CD4-positive, alpha-beta T cell (primary cell): ENCODE measurements at regions not wholly inside any gene's neighbourhood (a gene's known extent, or its start where the extent isn't known, plus 50 kb on each side); places are given as distances from the start of the nearest gene placed in this dataset.

Experiments used
- ATAC-seq: fragments of 200-7000 bp; cut with Tn5 transposase; one replicate; pipeline ENCODE4 v1.10.0; 2022; ENCODE audit warnings: mild to moderate bottlenecking; ENCODE audit not compliant: poor library complexity
- CTCF ChIA-PET: fragments of 350-600 bp; sonication (Branson Sonifier 250); formaldehyde crosslinking; loops from one replicate; lab custom pipeline; 2021; ENCODE audit warnings: antibody characterized with exemption, inconsistent platforms; lab: Charles Lee
- POLR2A ChIA-PET: fragments of 350-600 bp; sonication (Branson Sonifier 250); formaldehyde crosslinking; loops from one replicate; lab custom pipeline; 2021; ENCODE audit warnings: antibody characterized with exemption, inconsistent platforms; lab: Charles Lee
- DNase-seq, 14 experiments: peaks; one replicate each; pipeline ENCODE4 v3.0.0-alpha.2; 2013 to 2020; ENCODE audit warnings: mixed read lengths in 2 of 14
- H3K27ac ChIP-seq, 2 donors: one replicate each; pipeline versions ENCODE4 v1.5.1 to v1.7.0; 2013; ENCODE audit warnings: low read length in 2 of 2, low read depth in 1 of 2, mild to moderate bottlenecking in 1 of 2
- H3K27me3 ChIP-seq, 2 experiments: 1 replicate in 1 of 2; 2 replicates in 1 of 2; pipeline versions ENCODE4 v1.6.1 to v1.7.0; 2013; ENCODE audit warnings: low read length in 2 of 2, control low read depth in 1 of 2, mild to moderate bottlenecking in 1 of 2, moderate library complexity in 1 of 2; ENCODE audit not compliant: insufficient read depth in 2 of 2, control insufficient read depth in 1 of 2
- H3K36me3 ChIP-seq: one replicate; pipeline ENCODE4 v1.6.1; 2013; ENCODE audit warnings: low read length, control low read depth; ENCODE audit not compliant: insufficient read depth
- H3K4me1 ChIP-seq: one replicate; pipeline ENCODE4 v1.6.1; 2013; ENCODE audit warnings: low read length, control low read depth; ENCODE audit not compliant: insufficient read depth
- H3K4me3 ChIP-seq: one replicate; pipeline ENCODE4 v1.5.1; 2013; ENCODE audit warnings: mild to moderate bottlenecking, low read length, moderate library complexity
- H3K9me3 ChIP-seq, 2 experiments: 1 replicate in 1 of 2; 2 replicates in 1 of 2; pipeline versions ENCODE4 v1.6.1 to v1.7.0; 2013; ENCODE audit warnings: low read length in 2 of 2, mild to moderate bottlenecking in 2 of 2, control low read depth in 1 of 2, moderate library complexity in 1 of 2; ENCODE audit not compliant: control insufficient read depth in 1 of 2, insufficient read depth in 1 of 2
- H3K27ac Mint-ChIP-seq: one replicate; pipeline ENCODE4 v1.8.0; 2020; ENCODE audit warnings: mixed read lengths
- H3K27me3 Mint-ChIP-seq: one replicate; pipeline ENCODE4 v1.8.0; 2021; ENCODE audit warnings: mixed read lengths
- H3K36me3 Mint-ChIP-seq: one replicate; pipeline ENCODE4 v1.8.0; 2021; ENCODE audit warnings: low read depth, mixed read lengths
- H3K4me1 Mint-ChIP-seq: one replicate; pipeline ENCODE4 v1.8.0; 2021; ENCODE audit warnings: low read depth, mixed read lengths
- H3K4me3 Mint-ChIP-seq: one replicate; pipeline ENCODE4 v1.8.0; 2020; ENCODE audit warnings: mild to moderate bottlenecking, mixed read lengths
- H3K9me3 Mint-ChIP-seq: one replicate; pipeline ENCODE4 v1.8.0; 2020; ENCODE audit warnings: mixed read lengths
- CTCF ChIP-seq: fragments of 200-600 bp; IDR thresholded peaks from one replicate; pipeline ENCODE4 v1.8.0; 2022; ENCODE audit warnings: antibody characterized with exemption, mild to moderate bottlenecking
- intact Hi-C, 2 experiments: fragments of 100-400 bp; cut with DNase I in 1 of 2; cut with micrococcal nuclease in 1 of 2; formaldehyde crosslinking; loops; one replicate each; pipeline versions ENCODE4 v1.15.1 to v1.9.0; 2023 to 2025; cut with DNase I, micrococcal nuclease

GRCh38 chr1:29597861-29598260 lies 361.5 kb downstream of the PTPRU start:
- Mint-ChIP-seq H3K9me3 (no peaks in the 10 kb centered on the region), H3K4me1 (no peaks in the 10 kb centered on the region), H3K27me3 (peaks cover 33% of the 10 kb centered on the region), H3K27ac (no peak overlapping the region), H3K36me3 (no peaks in the 10 kb centered on the region), H3K4me3 (no peak overlapping the region)
- ChIA-PET CTCF (interaction anchor here (1.4 kb wide), 1 partner anchor 10 kb away, joined by 3 read pairs; no protein-coding TSS in a partner anchor), POLR2A (no interaction called here)
- intact Hi-C loops = no loop called here
- no peaks in the 10 kb centered on the region for H3K36me3 ChIP-seq
- DNase-seq (no peak), ATAC-seq (no peak)
- H3K27ac ChIP-seq = no peak overlapping the region
- H3K4me3 ChIP-seq = no peak overlapping the region
- TF ChIP-seq CTCF = no peak
- peaks cover 4 to 5% of the 10 kb centered on the region in 2 experiments for H3K27me3 ChIP-seq
- H3K9me3 ChIP-seq = no peaks in the 10 kb centered on the region
- H3K4me1 ChIP-seq = no peaks in the 10 kb centered on the region

GRCh38 chr1:29593601-29594382 lies 357.5 kb downstream of the PTPRU start:
- no peaks in the 10 kb centered on the region for H3K36me3 Mint-ChIP-seq
- peaks cover 0 to 4% of the 10 kb centered on the region in 2 experiments for H3K9me3 ChIP-seq
- H3K4me1 Mint-ChIP-seq = no peaks in the 10 kb centered on the region
- intact Hi-C loops = no loop called here
- H3K27ac Mint-ChIP-seq = no peak overlapping the region
- ChIA-PET CTCF (no interaction called here), POLR2A (no interaction called here)
- DNase-seq = no peak
- no peak overlapping the region for H3K27ac ChIP-seq
- H3K4me1 ChIP-seq = no peaks in the 10 kb centered on the region
- ATAC-seq = no peak
- H3K4me3 Mint-ChIP-seq = no peak overlapping the region
- H3K9me3 Mint-ChIP-seq = no peaks in the 10 kb centered on the region
- peaks cover 4 to 5% of the 10 kb centered on the region in 2 experiments for H3K27me3 ChIP-seq
- no peaks in the 10 kb centered on the region for H3K36me3 ChIP-seq
- peaks cover 24% of the 10 kb centered on the region for H3K27me3 Mint-ChIP-seq
- TF ChIP-seq CTCF = no peak
- no peak overlapping the region for H3K4me3 ChIP-seq

GRCh38 chr1:29592731-29593130 lies 356.4 kb downstream of the PTPRU start:
- H3K27ac ChIP-seq = no peak overlapping the region
- H3K4me3 ChIP-seq = no peak overlapping the region
- Mint-ChIP-seq H3K4me3 (no peak overlapping the region), H3K4me1 (no peaks in the 10 kb centered on the region), H3K36me3 (no peaks in the 10 kb centered on the region), H3K27ac (no peak overlapping the region), H3K27me3 (peaks cover 23% of the 10 kb centered on the region), H3K9me3 (no peaks in the 10 kb centered on the region)
- intact Hi-C loops = no loop called here
- no peaks in the 10 kb centered on the region for H3K4me1 ChIP-seq
- no peaks in the 10 kb centered on the region for H3K36me3 ChIP-seq
- ATAC-seq = no peak
- DNase-seq = no peak
- TF ChIP-seq CTCF = no peak
- POLR2A ChIA-PET = no interaction called here
- CTCF ChIA-PET = no interaction called here
- H3K27me3 ChIP-seq = peaks cover 2 to 5% of the 10 kb centered on the region in 2 experiments
- peaks cover 0 to 4% of the 10 kb centered on the region in 2 experiments for H3K9me3 ChIP-seq
